Neural progenitor cell (in vitro differentiated cells): ENCODE measurements at regions not wholly inside any gene's neighbourhood (a gene's known extent, or its start where the extent isn't known, plus 50 kb on each side); places are given as distances from the start of the nearest gene placed in this dataset.
A peak's percentile ranks its signal among the peaks of the same experiment; 100 is the strongest.

Source experiments
- DNase-seq: peaks from one replicate; pipeline ENCODE4 v3.0.0-alpha.2; 2016; ENCODE audit warnings: low spot score
- H2AFZ ChIP-seq: fragments of 200-600 bp; sonication (generic); replicated peaks from 2 replicates; pipeline ENCODE4 v1.6.1; 2016; ENCODE audit warnings: antibody characterized with exemption
- H3F3A ChIP-seq: fragments of 200-600 bp; sonication (generic); 2 replicates; pipeline ENCODE4 v1.6.1; 2016; ENCODE audit warnings: antibody characterized with exemption, low read depth
- H3K27ac ChIP-seq: fragments of 200-600 bp; sonication (generic); 2 replicates; pipeline ENCODE4 v1.5.1; 2016; ENCODE audit warnings: mild to moderate bottlenecking
- H3K27me3 ChIP-seq: fragments of 200-600 bp; sonication (generic); 2 replicates; pipeline ENCODE4 v1.6.1; 2016; ENCODE audit warnings: mild to moderate bottlenecking, moderate library complexity
- H3K36me3 ChIP-seq: fragments of 200-600 bp; sonication (generic); 2 replicates; pipeline ENCODE4 v1.5.1; 2016
- H3K4me1 ChIP-seq: fragments of 200-600 bp; sonication (generic); 2 replicates; pipeline ENCODE4 v1.6.1; 2016; ENCODE audit warnings: mixed run types
- H3K4me2 ChIP-seq: fragments of 200-600 bp; sonication (generic); 2 replicates; pipeline ENCODE4 v1.6.1; 2016
- H3K4me3 ChIP-seq: fragments of 200-600 bp; sonication (generic); 2 replicates; pipeline ENCODE4 v1.5.1; 2016
- H3K79me2 ChIP-seq: fragments of 200-600 bp; sonication (generic); 2 replicates; pipeline ENCODE4 v1.6.1; 2016; ENCODE audit warnings: low read depth
- H3K9ac ChIP-seq: fragments of 200-600 bp; sonication (generic); 2 replicates; pipeline ENCODE4 v1.6.1; 2016
- H3K9me3 ChIP-seq: fragments of 200-600 bp; sonication (generic); 2 replicates; pipeline ENCODE4 v1.5.1; 2016; ENCODE audit warnings: low read depth
- H4K20me1 ChIP-seq: fragments of 200-600 bp; sonication (generic); 2 replicates; pipeline ENCODE4 v1.6.1; 2016; ENCODE audit warnings: low read depth
- H3K27ac Mint-ChIP-seq: 3 replicates; pipeline ENCODE4 v1.8.0; 2021; ENCODE audit warnings: mixed read lengths
- H3K27me3 Mint-ChIP-seq: 2 replicates; pipeline ENCODE4 v1.8.0; 2022; ENCODE audit warnings: low read depth, mild to moderate bottlenecking, inconsistent platforms, moderate library complexity, mixed read lengths; ENCODE audit not compliant: insufficient read depth
- H3K36me3 Mint-ChIP-seq: 3 replicates; pipeline ENCODE4 v1.8.0; 2021; ENCODE audit warnings: mixed read lengths
- H3K4me1 Mint-ChIP-seq: 3 replicates; pipeline ENCODE4 v1.8.0; 2021; ENCODE audit warnings: mixed read lengths
- H3K4me3 Mint-ChIP-seq: 3 replicates; pipeline ENCODE4 v1.8.0; 2021; ENCODE audit warnings: mild to moderate bottlenecking, moderate library complexity, mixed read lengths
- H3K9me3 Mint-ChIP-seq: 3 replicates; pipeline ENCODE4 v1.8.0; 2020; ENCODE audit warnings: mixed read lengths
- CTCF ChIP-seq: fragments of 200-600 bp; sonication (generic); IDR thresholded peaks from 2 replicates; pipeline ENCODE4 v1.5.1; 2017; ENCODE audit warnings: antibody characterized with exemption, mild to moderate bottlenecking
- EZH2 ChIP-seq: fragments of 200-600 bp; sonication (generic); IDR thresholded peaks from 2 replicates; pipeline ENCODE4 v1.6.1; 2017; ENCODE audit warnings: antibody characterized with exemption, mild to moderate bottlenecking, moderate library complexity
- EZH2phosphoT487 ChIP-seq: fragments of 200-600 bp; sonication (generic); IDR thresholded peaks from 2 replicates; pipeline ENCODE4 v1.6.1; 2017; ENCODE audit warnings: antibody characterized with exemption

- H3K9me3 Mint-ChIP-seq: peaks cover 1% of the 10 kb centered on the region
- H3K27me3 ChIP-seq: no peaks in the 10 kb centered on the region
- H3K4me3 ChIP-seq: no peak overlapping the region
- no peak overlapping the region for H3K27ac ChIP-seq
- H3K4me1 Mint-ChIP-seq: peaks cover 5% of the 10 kb centered on the region
- H3K9me3 ChIP-seq: no peaks in the 10 kb centered on the region
- H3K36me3 Mint-ChIP-seq: no peaks in the 10 kb centered on the region
- no peak overlapping the region for H3K4me3 Mint-ChIP-seq
- no peaks in the 10 kb centered on the region for H3F3A ChIP-seq
- H3K36me3 ChIP-seq: no peaks in the 10 kb centered on the region
- no peaks in the 10 kb centered on the region for H3K4me1 ChIP-seq
- no peak for DNase-seq
- no peaks in the 10 kb centered on the region for H3K79me2 ChIP-seq
- no peak overlapping the region for H2AFZ ChIP-seq
- H3K9ac ChIP-seq: no peak overlapping the region
- TF ChIP-seq CTCF (no peak), EZH2phosphoT487 (no peak), EZH2 (no peak)
- H3K27ac Mint-ChIP-seq: no peak overlapping the region
- H3K27me3 Mint-ChIP-seq: peaks cover 5% of the 10 kb centered on the region
- no peak overlapping the region for H3K4me2 ChIP-seq
- no peaks in the 10 kb centered on the region for H4K20me1 ChIP-seq
These were observed 99.4 kb upstream of the MVB12B start for GRCh38 chr9:126226991-126227936.

- H3K9me3 ChIP-seq: no peaks in the 10 kb centered on the region
- H3K4me1 Mint-ChIP-seq: peaks cover 5% of the 10 kb centered on the region
- H3K36me3 Mint-ChIP-seq: no peaks in the 10 kb centered on the region
- TF ChIP-seq CTCF: no peak
- no peak for TF ChIP-seq EZH2
- H3K9me3 Mint-ChIP-seq: no peaks in the 10 kb centered on the region
- no peak for DNase-seq
- no peak overlapping the region for H3K27ac Mint-ChIP-seq
- H3F3A ChIP-seq: no peaks in the 10 kb centered on the region
- H3K36me3 ChIP-seq: no peaks in the 10 kb centered on the region
- H3K27me3 Mint-ChIP-seq: peaks cover 7% of the 10 kb centered on the region
- no peak overlapping the region for H3K4me3 ChIP-seq
- no peak overlapping the region for H3K27ac ChIP-seq
- no peaks in the 10 kb centered on the region for H3K27me3 ChIP-seq
- peak overlapping the region; percentile 70 for H2AFZ ChIP-seq
- no peaks in the 10 kb centered on the region for H3K4me1 ChIP-seq
- H3K79me2 ChIP-seq: no peaks in the 10 kb centered on the region
- no peak overlapping the region for H3K4me2 ChIP-seq
- no peaks in the 10 kb centered on the region for H4K20me1 ChIP-seq
- H3K9ac ChIP-seq: no peak overlapping the region
- H3K4me3 Mint-ChIP-seq: no peak overlapping the region
These were observed 98.4 kb upstream of the MVB12B start for GRCh38 chr9:126228111-126228780.

GRCh38 chr9:126228781-126229444, 97.7 kb upstream of the MVB12B start:
- H3K9ac ChIP-seq: no peak overlapping the region
- Mint-ChIP-seq H3K27me3 (peaks cover 7% of the 10 kb centered on the region), H3K4me3 (no peak overlapping the region)

More at GRCh38 chr9:126228781-126229444, 97.7 kb upstream of the MVB12B start:
- peaks cover 2% of the 10 kb centered on the region for H3K9me3 Mint-ChIP-seq
- no peaks in the 10 kb centered on the region for H3F3A ChIP-seq
- peaks cover 5% of the 10 kb centered on the region for H3K4me1 Mint-ChIP-seq
- H3K27ac ChIP-seq: no peak overlapping the region
- H2AFZ ChIP-seq: peak overlapping the region; percentile 70
- H3K4me1 ChIP-seq: no peaks in the 10 kb centered on the region
- no peak overlapping the region for H3K4me3 ChIP-seq
- TF ChIP-seq CTCF (peak; percentile 92), EZH2 (no peak), EZH2phosphoT487 (no peak)
- no peak overlapping the region for H3K27ac Mint-ChIP-seq
- no peaks in the 10 kb centered on the region for H3K79me2 ChIP-seq
- H3K4me2 ChIP-seq: no peak overlapping the region
- H3K36me3 Mint-ChIP-seq: no peaks in the 10 kb centered on the region
- no peaks in the 10 kb centered on the region for H4K20me1 ChIP-seq
- no peaks in the 10 kb centered on the region for H3K27me3 ChIP-seq
- H3K36me3 ChIP-seq: no peaks in the 10 kb centered on the region
- peak; percentile 89 for DNase-seq
- no peaks in the 10 kb centered on the region for H3K9me3 ChIP-seq
